Mammary epithelial cell (primary cell): ENCODE measurements at regions not wholly inside any gene's neighbourhood (a gene's known extent, or its start where the extent isn't known, plus 50 kb on each side); places are given as distances from the start of the nearest gene placed in this dataset.

Experiments used
- CTCF ChIP-seq, 2 donors: IDR thresholded peaks in 1 of 2; conservative IDR thresholded peaks in 1 of 2; 2 replicates each; pipeline ENCODE4 v1.5.1; 2011 to 2012; ENCODE audit warnings: inconsistent platforms in 2 of 2, low read length in 2 of 2, mild to moderate bottlenecking in 2 of 2, control low read depth in 1 of 2, low read depth in 1 of 2; ENCODE audit not compliant: insufficient read depth in 1 of 2; ENCODE audit errors: extremely low read depth in 1 of 2
- EZH2 ChIP-seq: IDR thresholded peaks from 2 replicates; pipeline ENCODE4 v1.6.1; 2012; ENCODE audit warnings: low read length, inconsistent platforms, borderline replicate concordance

GRCh38 chr7:98679741-98680140 is 62.7 kb downstream of the NPTX2 start:
- TF ChIP-seq CTCF (conservative IDR thresholded peaks at IDR 0.05 in 1 of 2, IDR thresholded peaks at IDR 0.05 in 1 of 2; ENCODE audit: extremely low read depth in 1 of 2, insufficient read depth in 1 of 2, low read depth in 1 of 2, low read length in 2 of 2), result no peak
- no peak for TF ChIP-seq EZH2
